ENCODE measurements at regions not wholly inside any gene's neighbourhood (a gene's known extent, or its start where the extent isn't known, plus 50 kb on each side); places are given as distances from the start of the nearest gene placed in this dataset.

DNA sequence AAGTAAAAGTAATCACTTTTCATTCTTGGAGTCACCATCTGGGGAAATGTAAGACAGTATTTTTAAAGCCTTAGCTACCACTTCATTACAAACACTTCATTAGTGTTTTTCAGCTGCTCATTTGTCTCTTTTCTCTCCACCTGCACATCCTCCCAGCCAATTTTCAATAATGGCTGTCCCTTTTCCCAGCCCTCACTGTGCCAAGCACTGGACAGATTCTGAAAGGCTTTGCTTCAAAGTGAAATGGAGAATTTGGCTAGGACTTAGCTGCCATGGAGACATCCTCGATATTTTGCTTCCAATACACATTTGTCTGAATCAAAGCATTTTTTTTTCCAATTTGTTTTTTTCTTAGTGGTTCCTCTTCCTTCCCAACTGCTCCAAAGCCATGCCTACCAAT is 272.4 kb upstream of the NRXN1 start:
- TF ChIP-seq, protein P1, sequence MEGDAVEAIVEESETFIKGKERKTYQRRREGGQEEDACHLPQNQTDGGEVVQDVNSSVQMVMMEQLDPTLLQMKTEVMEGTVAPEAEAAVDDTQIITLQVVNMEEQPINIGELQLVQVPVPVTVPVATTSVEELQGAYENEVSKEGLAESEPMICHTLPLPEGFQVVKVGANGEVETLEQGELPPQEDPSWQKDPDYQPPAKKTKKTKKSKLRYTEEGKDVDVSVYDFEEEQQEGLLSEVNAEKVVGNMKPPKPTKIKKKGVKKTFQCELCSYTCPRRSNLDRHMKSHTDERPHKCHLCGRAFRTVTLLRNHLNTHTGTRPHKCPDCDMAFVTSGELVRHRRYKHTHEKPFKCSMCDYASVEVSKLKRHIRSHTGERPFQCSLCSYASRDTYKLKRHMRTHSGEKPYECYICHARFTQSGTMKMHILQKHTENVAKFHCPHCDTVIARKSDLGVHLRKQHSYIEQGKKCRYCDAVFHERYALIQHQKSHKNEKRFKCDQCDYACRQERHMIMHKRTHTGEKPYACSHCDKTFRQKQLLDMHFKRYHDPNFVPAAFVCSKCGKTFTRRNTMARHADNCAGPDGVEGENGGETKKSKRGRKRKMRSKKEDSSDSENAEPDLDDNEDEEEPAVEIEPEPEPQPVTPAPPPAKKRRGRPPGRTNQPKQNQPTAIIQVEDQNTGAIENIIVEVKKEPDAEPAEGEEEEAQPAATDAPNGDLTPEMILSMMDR (IDR thresholded peaks at IDR 0.05): no peak
- TF ChIP-seq POLR2A (IDR thresholded peaks at IDR 0.05): no peak
- intact Hi-C loops (cut with DNase I; ENCODE audit: low total_unique reads): no loop called here
- WGBS, 2 donors: 47 to 57% methylated on average over 1 of the region's 1 CpG
- no peak overlapping the region for H3K4me3 ChIP-seq (ENCODE audit: low read depth, poor library complexity, severe bottlenecking)
- DNase-seq (ENCODE audit: low spot score in 2 of 2): no peak

DNA sequence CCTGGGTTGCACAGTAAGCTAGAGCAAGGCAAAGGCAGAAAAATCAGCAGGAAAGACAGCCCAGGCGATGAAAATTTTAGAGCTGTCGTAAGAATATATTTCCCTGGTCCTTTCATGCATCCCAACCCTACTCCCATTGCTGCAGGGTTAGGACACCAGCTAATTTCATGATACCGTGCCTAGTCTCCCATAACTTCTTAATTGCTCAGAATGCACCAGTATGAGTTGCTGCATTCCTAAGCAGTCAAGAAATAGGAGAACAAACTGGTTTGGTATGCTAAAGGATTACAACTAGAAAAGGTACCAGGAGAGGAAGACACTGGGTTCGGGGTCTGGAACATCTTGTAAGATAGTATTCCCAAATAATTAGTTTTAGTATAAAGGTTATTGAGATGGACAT is 269.4 kb upstream of the NRXN1 start:
- no peak for DNase-seq (ENCODE audit: low spot score in 2 of 2)
- intact Hi-C loops (cut with DNase I; ENCODE audit: low total_unique reads): no loop called here
- 77 to 78% methylated on average over 4 of the region's 4 CpGs for WGBS, 2 donors
- TF ChIP-seq, protein P1 (IDR thresholded peaks at IDR 0.05): no peak
- no peak for TF ChIP-seq POLR2A (IDR thresholded peaks at IDR 0.05)
- H3K4me3 ChIP-seq (ENCODE audit: low read depth, poor library complexity, severe bottlenecking): no peak overlapping the region

DNA sequence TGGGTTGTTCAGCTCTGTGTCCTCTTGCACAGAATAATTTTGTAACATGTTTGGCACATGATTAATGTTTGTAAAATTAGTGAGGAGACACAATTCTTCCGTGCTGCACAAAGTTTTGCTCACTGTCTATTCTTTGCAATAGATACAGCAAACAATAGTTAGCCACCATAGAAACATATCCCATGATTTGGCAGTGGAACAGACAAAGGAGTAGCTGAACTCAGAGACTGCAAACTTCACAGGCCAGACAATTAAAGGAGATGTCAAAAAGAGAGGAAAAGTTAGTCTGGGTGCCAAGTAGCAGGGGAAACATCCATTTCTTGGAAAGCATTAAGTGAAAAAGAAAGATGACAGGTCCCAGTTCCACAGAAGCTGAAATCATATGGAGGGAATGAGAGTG is 267.4 kb upstream of the NRXN1 start:
- no peak overlapping the region for H3K4me3 ChIP-seq (ENCODE audit: low read depth, poor library complexity, severe bottlenecking)
- no peak for DNase-seq (ENCODE audit: low spot score in 2 of 2)
- TF ChIP-seq POLR2A (IDR thresholded peaks at IDR 0.05): no peak
- TF ChIP-seq, protein P1 (IDR thresholded peaks at IDR 0.05): no peak
- intact Hi-C loops (cut with DNase I; ENCODE audit: low total_unique reads): no loop called here
- WGBS, 2 donors: 43 to 55% methylated on average over 1 of the region's 1 CpG

- no peak for DNase-seq (ENCODE audit: low spot score in 2 of 2)
- TF ChIP-seq, protein P1 (IDR thresholded peaks at IDR 0.05): no peak
- TF ChIP-seq POLR2A (IDR thresholded peaks at IDR 0.05): no peak
- WGBS, 2 donors: 73 to 88% methylated on average over 1 of the region's 1 CpG
- intact Hi-C loops (cut with DNase I; ENCODE audit: low total_unique reads): no loop called here
- H3K4me3 ChIP-seq (ENCODE audit: low read depth, poor library complexity, severe bottlenecking): no peak overlapping the region
Observed at GRCh38 chr2:51297488-51297887, 265.6 kb upstream of the NRXN1 start.

GRCh38 chr2:51293566-51294200 is 261.8 kb upstream of the NRXN1 start:
- intact Hi-C loops (cut with DNase I; ENCODE audit: low total_unique reads): no loop called here
- no peak overlapping the region for H3K4me3 ChIP-seq (ENCODE audit: low read depth, poor library complexity, severe bottlenecking)
- WGBS, 2 donors: 60 to 72% methylated on average over 5 of the region's 5 CpGs
- TF ChIP-seq POLR2A (IDR thresholded peaks at IDR 0.05): no peak
- TF ChIP-seq, protein P1 (IDR thresholded peaks at IDR 0.05): no peak
- DNase-seq (ENCODE audit: low spot score in 2 of 2): no peak

All from lower leg skin (tissue), 4 donors.